NCI-H524 treated with DMSO at 0.1 percent for 48 hours (cell line): ENCODE measurements at regions not wholly inside any gene's neighbourhood (a gene's known extent, or its start where the extent isn't known, plus 50 kb on each side); places are given as distances from the start of the nearest gene placed in this dataset.
"Not testable (repeated sequence)": the region's sequence is repeated elsewhere in the genome, so short reads cannot be mapped to it uniquely, and the experiment has no call there.

Experiments
- DNase-seq: peaks from one replicate; lab custom pipeline; 2025; lab: John Stamatoyannopoulos, UW

DNA sequence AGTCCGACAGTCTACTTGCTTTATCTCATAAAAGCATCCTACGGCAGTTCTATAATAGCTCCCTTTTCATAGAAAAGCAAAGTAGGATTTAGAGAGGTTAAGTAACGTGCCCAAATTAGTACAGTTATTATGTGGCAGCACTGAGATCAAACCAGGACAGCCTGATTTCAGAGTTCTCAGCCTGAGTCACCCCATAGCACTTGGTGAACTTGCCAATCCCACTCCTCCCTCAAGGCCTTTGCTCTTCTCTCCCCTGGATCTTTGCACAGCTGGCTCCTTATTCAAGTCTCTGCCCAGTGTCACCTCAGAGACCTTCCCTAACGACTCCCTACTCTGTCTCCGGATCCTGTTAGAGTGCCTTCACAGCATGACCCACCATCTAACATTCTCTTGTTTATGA lies 438.0 kb upstream of the NFE2L3 start:
- DNase-seq = no peak

DNA sequence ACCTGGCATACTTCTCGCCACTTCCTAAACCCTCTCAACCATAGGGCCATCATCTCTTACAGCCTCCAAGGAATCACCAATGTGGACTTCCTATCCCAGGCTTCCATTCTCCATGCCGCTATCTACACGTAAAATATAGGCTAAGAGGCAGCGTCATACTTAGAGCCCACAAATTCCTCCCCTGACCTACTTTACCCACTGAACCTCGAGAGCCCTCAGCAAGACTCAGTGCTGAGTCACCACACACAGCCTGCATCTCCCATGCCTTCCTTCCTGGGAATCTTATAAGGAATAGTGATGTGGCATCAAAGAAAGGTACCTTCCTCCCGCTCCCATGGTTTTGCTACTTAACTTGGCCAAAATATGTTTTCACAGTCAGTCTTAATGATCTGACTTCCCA lies 435.6 kb upstream of the NFE2L3 start:
- DNase-seq = no peak

DNA sequence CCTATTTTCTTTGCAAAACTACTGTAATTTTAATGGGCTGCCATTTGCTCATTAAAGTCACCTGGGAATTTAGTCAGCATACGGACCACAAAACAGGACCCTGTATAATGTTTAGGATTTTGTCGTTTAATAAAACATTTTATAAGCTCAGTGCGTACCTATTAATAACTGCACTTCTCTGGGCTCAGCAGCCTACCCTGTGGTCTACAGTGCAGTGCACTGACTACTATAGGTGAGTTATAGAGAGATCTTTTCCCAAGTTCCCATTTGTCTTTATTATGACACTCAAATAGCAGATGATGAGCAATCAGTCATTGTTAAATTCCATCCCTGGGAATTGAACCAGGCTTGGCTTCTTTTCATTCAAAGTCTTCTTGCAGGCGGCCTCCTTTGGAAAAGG lies 433.4 kb upstream of the NFE2L3 start:
- DNase-seq = no peak

DNA sequence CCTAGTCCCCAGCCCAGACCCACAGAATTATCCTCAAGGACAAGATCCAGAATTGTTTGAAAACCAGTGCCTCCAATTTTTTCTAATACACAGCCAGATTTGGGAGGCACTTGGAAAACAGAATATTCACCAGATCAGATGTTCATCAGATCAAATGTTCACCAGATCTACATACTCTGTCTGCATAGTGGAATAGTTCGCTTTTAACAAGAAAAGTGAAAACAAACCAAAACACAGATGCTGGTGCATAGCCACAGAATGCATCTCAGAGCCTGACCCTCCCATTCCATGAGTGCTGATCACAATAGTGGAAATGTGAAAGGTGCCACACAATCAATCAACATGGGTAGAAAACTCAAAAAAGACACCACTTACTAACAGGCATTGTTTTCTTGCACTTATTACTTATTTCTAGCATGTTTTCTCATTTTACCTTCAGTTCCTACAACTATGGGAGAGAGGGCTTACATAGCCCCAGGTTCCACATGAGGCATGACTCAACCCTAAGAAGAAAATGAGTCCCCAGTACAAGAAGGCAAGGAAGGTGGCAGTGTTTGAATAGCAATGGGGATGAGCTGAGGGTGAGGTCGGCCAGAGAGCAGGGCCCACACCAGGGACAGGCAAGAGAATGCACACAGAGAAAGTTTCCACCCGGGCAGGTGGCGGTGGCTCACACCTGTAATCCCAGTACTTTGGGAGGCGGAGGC lies 432.7 kb upstream of the NFE2L3 start:
- DNase-seq = no peak

DNA sequence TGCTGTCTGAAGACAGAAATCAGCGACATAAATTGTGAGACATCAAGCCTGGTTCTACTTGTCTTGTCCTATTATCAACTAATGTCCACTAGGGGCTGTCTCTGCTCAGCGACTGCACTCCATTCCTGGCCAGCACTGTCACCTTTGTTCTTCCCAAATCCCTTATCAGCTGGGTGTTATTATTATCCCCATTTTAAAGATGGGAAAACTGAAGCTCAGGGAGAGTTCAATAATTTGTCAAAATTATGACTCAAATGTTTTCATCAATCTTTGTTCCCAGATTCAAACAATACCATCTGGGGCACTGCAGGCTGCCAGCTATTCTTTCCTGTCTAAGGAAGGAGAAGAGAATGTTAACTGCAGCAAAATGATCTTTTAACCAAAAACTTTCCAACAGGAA lies 431.6 kb upstream of the NFE2L3 start:
- no peak for DNase-seq

DNA sequence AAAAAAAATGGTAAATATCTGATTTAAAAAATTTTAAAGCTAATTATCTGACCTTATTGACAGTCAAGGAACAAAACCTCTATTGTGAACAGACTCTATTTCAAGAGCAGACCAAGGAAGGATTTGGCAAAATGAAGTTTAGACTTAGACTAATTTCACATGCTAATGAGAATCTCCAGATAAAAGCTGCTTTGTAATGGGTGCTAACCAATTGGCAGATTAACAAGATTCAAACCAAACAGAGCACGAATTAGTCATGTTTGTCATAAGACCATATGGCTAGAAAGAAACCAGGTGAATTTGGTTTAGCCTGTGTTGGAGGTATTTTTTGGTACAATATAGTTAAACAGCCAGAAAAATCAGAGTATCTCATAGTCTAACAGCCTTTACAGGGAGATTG lies 429.1 kb upstream of the NFE2L3 start:
- peak; percentile 16 for DNase-seq

DNA sequence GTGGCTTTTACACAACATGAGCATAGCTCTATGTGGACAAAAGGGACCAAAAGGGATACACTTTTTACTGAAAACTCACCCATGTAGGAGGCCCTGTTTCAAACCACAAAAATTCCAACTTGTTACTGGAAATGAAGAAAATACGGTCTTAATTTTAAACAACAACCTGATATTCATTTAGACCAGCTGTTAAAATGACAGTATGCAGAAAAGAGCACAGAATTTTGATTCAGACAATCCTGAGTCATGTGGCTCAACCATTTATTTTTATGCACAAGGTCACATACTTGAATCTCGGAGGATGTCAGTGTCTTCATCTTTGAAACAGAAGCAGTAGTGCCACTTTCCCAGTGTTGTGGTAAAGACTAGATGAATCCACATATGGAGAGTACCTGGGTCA lies 426.5 kb upstream of the NFE2L3 start:
- no peak for DNase-seq

DNA sequence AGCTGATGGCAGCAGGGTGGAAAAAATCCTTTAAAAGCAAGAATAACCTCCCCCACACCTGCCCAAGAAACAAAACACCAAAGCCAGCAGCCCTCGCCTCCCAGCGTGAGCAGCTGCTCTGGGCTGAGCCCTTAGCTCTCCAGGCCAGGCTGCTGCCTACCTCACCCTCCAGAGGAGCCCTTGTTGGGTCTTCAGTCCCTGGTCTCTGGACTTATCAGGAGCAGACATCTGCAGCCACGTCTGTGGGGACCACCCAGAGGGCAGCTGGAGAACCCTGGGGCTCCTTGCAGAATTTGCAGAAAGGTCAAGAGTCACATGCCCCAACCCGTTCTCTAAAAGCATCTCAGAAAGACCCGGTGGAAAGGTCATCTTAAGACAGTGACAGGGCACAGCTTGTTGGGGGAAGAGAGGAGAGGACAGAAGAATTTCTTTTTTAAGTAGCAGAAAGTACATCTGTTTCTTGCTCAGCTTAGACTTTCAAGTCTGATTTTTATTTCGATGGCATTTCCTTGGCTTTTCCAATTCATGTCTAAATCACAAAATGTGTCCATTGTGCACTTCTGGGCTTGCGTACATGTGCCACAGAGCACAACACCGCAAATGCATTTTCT lies 425.7 kb upstream of the NFE2L3 start:
- DNase-seq = peak; percentile 12

DNA sequence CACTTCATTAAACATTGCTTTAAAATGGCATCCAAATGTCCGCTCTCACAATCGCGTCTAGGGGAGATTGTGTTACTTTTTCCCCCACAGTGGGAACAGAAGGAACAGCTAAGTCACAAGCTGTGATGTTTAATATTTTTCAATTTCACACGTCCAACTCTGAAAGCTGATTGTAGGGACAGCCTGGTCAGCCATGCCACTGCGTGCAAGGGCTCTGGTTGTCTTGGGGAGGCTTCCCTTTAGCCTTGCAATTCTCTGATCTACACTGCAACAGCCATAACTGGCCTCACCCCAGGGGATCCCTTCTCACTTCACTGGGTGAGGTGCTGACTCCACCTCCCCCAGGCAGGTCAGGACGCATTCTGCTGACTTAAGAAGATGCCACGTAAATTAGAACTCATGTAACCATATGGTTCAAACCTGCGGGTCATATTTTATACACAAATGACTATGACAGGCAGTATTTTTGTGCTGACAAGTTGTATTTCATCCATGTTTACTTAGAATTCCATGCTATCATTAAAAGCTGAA lies 425.2 kb upstream of the NFE2L3 start:
- DNase-seq = no peak

DNA sequence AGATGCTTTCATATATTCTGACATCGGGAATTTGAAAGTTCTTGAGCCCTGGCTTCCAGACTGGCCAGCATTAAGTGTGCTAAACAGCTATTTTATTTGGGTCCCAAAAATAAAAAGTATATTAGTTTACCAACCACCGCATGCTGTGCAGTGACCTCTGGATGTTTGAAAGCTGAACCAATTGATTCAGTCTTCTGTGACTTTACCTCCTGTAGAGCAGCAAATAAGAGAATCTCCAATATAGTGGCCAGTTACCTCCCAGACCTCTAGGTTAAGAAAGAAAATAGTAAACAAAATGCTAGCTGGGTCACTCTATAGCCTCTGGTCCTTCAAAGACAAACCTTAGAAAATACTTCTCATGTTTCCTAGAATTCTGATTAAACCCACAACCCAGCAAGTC lies 424.6 kb upstream of the NFE2L3 start:
- no peak for DNase-seq

DNA sequence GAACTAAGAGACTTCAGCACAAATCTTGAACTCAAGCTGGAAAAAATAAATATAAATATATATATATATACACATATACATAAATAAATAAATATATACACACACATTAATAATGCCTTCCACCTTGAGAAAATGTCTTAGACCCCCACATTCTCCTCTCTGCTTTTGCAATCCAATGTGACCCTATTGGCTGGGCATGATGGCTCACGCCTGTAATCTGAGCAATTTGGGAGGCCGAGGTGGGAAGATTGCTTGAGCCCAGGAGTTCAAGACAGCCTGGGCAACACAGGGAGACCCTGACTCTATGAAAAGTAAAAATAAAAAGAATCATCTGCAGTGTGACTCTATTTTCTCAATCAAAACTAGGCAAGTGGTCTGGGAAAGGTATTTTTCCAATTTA lies 424.1 kb upstream of the NFE2L3 start:
- DNase-seq = no peak

DNA sequence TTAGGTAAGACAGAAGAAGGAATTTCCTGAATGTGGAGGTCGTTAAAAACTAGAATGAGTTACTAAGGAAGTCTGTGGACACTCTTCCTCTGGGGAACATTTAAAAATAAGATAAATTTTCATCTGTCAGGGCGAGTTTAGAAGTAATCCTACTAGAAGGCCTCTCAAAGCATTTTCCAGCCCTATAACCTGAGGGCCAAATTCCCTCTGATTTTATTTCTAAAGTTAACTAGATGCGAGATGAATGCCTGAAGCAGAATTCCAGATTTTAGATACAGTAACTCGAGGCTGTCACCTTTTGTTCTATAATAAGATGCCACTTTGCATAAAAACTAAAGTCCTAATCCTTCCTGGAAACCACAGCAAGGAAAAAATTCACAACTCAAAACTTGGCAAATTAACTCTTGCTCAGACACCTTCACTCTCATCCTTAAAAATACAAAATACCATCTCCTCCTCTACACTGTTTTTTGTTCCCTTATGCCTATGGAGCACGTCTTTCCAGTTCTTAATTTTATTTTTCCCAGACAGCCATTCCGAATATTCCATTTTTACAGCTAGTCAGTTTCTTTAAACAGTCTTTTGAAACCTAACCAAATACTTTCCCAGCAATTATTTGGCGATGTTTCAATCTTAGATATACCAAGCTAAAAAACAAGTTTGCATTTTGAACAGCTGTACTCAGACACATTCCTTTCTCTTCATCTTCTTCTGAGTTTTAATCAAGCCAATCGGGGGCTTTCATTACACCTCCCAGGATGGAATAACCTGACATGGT lies 420.7 kb upstream of the NFE2L3 start:
- DNase-seq = no peak

DNA sequence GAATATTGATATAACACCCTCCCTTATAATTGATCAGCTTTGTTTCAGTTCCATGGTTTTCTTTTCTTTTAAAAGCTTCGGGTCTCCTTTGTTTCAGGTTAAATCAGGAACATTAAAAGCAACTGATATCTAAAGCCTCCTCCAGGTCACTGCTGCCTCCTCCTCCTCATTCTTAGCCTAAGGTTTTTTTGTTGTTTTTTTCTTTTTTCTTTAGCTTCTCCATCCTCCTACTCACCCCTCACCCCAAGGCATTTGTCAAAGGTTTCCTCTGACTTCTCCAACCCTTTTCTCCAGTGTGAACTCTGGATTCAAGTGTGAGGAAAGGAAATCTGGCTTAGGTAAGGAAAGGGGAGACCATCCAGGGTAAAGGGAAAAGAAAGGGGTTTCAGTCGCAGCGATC lies 420.2 kb upstream of the NFE2L3 start:
- no peak for DNase-seq

DNA sequence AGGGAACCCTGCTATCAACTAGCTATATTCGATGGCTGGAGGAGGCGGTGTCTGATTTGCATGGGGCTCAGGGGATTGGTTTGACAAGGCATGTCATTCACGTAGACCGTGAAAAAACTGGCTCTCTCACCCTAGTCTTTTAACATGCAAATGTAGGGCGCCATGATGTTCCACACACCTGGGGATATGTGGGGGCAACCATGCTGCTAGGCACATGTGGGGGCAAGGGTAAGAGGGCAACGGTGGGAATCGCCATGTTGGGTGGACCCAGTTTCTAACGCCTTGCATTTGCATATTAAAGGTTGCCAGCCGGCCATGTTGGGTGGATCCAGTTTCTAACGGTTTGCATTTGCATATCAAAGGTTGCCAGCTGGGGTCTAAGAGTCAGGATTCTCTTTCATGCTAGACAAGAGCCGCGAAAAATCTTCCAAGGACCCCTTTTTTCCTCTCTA lies 419.2 kb upstream of the NFE2L3 start:
- DNase-seq = no peak

DNA sequence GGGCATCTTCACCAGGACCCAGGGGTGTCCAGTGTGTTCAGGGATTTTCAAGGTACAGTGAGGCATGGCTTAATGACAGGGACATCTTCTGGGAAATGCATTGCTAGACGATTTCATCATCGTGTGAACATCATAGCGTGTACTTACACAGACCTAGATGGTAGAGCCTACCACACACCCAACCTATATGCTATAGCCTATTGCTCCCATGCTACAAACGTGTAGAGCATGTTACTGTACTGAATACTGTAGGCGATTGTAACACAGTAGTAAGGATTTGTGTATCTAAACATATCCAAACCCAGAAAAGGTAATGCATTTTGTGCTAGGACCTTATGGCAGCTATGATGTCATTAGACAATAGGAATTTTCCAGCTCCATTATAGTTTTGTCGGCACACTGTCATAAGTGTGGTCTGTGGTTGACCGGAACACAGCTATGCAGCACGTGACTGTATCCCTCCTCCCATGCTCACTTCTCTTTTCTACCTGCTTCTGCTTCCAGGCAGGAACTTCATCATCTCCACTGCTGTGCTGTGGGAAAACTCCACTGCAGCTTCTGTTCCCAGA lies 416.2 kb upstream of the NFE2L3 start:
- DNase-seq = no peak

DNA sequence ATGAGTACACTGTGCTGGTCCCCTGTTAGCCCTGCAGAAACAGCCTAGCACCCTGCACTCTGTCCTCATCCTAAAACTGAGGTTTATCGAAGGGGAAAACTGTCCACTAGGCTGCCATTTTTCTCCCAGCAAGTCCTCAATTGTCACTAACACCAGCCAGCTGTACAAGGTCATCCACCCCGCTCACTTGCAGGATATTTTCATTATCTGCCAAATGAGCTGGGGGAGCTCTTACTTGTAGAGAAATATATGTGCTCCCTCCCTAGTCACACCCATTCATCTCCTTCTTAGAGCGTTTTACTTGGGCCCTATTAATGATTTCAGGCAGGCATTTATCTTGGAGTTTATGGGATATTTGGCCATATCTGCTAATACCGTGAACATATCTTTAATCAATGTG lies 413.5 kb upstream of the NFE2L3 start:
- no peak for DNase-seq

DNA sequence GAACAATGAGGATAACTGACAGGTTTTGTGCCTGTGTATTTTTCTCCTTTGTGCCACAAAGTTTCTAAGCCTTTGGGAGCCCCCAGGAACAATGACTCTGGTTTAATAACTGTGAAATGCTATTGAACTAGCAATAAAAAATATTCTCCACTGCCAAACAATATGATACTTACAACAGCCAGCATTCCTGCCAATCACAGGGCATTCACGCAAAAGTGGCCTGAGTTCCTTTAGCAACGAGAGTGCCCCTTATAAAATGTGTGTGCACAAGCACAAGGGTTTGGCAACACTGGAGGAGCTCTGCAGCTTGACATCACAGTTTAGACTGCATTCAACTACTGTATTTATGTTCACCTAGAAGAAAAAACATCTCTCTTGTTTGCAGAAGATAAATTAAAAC lies 412.9 kb upstream of the NFE2L3 start:
- no peak for DNase-seq

DNA sequence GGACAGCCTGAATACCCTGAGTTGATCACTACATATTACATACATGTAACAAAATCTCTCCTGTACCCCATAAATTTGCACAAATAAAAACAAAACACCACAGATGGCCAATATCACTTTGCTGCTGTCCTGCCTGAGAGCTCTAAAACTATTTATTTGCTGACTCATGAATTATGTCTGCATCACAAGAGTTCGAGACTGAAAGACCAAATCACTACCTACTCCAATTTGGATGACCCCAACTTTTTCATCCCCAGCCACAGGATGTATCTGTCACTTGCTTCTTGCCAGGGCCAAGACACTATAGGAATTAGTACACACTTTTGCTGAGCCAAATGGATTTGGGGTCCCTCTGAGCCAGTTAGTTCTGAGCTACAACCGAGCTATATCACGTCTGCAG lies 409.7 kb upstream of the NFE2L3 start:
- DNase-seq = no peak

DNA sequence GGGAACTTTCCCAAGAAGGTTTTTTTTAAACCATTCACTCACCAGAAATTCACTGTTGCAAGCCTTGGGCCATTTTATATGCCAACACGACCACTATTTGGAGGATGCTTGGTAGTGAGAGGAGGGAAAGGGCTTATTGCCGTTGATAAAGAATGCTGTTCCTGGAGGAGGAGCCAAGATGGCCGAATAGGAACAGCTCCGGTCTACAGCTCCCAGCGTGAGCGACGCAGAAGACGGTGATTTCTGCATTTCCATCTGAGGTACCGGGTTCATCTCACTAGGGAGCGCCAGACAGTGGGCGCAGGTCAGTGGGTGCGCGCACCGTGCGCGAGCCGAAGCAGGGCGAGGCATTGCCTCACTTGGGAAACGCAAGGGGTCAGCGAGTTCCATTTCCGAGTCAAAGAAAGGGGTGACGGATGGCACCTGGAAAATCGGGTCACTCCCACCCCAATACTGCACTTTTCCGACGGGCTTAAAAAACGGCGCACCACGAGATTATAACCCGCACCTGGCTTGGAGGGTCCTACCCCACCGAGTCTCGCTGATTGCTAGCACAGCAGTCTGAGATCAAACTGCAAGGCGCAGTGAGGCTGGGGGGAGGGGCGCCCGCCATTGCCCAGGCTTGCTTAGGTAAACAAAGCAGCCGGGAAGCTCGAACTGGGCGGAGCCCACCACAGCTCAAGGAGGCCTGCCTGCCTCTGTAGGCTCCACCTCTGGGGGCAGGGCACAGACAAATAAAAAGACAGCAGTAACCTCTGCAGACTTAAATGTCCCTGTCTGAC lies 408.1 kb upstream of the NFE2L3 start:
- DNase-seq = not testable (repeated sequence)

DNA sequence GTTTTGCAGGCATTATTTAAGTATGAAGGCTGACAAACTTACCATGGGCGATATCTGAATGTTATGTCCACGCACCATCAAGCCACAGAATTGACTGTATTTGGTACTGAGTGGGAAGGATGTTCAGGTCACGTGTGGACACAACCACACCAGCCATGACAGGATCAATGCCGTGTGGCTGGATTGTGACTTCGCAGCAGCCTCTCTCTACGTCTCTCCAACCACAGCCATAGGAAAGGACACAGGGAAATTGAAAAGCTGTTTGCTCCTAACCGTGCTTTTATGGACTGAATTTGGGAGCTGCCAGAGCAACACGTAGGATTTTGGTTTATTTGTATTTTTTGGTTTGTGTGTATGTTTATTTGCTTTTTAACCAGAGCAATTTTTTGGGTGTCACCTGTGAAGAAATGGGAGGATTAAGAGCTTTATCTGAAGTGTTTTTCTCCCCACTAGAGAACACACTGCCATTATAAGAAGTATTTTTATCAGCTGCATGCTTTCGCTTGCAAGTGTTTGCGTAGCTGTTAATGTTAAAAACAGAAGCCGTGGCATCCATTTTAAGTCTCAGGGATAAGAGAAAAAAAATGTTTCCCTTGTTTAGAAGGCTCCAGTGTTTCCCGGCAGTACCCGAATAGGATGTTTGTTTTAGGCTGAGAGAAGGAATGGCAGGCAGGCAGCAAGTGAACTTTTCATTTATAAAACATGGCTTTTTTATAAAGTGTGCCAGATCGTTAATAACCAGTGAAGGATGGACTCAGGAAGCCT lies 401.1 kb upstream of the NFE2L3 start:
- no peak for DNase-seq

DNA sequence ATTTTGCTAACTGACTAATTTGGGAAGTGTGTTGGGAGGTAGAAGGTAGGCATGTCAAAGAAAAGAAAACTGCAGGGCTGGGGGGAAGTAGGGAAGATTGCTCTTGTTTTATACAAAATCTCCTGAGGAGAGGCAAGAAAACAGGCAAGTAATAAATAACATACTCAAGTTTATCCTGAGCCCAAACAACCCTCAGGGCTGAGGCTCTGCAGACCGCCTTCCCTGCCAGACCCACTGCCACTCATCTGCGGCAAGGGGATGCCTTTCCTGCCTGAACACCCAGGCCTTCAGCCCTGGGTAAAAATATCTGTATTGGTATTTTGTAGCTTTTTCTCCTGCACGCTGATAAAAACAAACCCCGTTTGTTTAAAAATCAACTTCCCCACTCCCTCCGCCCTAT lies 399.8 kb upstream of the NFE2L3 start:
- DNase-seq = no peak
